ENCODE measurements at regions not wholly inside any gene's neighbourhood (a gene's known extent, or its start where the extent isn't known, plus 50 kb on each side); places are given as distances from the start of the nearest gene placed in this dataset.

- Histone ChIP-seq H3K4me3 (no peak overlapping the region), H3K27ac (no peak overlapping the region), H3K9me3 (no peaks in the 10 kb centered on the region), H3K4me1 (no peaks in the 10 kb centered on the region), H3K27me3 (no peaks in the 10 kb centered on the region), H3K36me3 (no peaks in the 10 kb centered on the region)
- intact Hi-C loops (cut with DNase I) = no loop called here
- no peak for DNase-seq (ENCODE audit: extremely low spot score in 2 of 2)
- TF ChIP-seq CTCF (IDR thresholded peaks at IDR 0.05) (no peak), POLR2A (IDR thresholded peaks at IDR 0.05) (no peak), POLR2AphosphoS5 (IDR thresholded peaks at IDR 0.05; ENCODE audit: insufficient read depth in 1 of 2, low read depth in 1 of 2) (no peak)
These were observed 280.3 kb upstream of the PODXL start for GRCh38 chr7:131836733-131837132.

- Histone ChIP-seq H3K36me3 (no peaks in the 10 kb centered on the region), H3K27me3 (no peaks in the 10 kb centered on the region), H3K4me3 (no peak overlapping the region), H3K4me1 (no peaks in the 10 kb centered on the region), H3K9me3 (no peaks in the 10 kb centered on the region), H3K27ac (no peak overlapping the region)
- intact Hi-C loops (cut with DNase I) = no loop called here
- DNase-seq (ENCODE audit: extremely low spot score in 2 of 2) = no peak
- TF ChIP-seq CTCF (IDR thresholded peaks at IDR 0.05) = no peak
- no peak for TF ChIP-seq POLR2AphosphoS5 (IDR thresholded peaks at IDR 0.05; ENCODE audit: insufficient read depth in 1 of 2, low read depth in 1 of 2)
- TF ChIP-seq POLR2A (IDR thresholded peaks at IDR 0.05) = no peak
These were observed 278.7 kb upstream of the PODXL start for GRCh38 chr7:131835141-131835540.

- no peaks in the 10 kb centered on the region for H3K36me3 ChIP-seq
- no peak overlapping the region for H3K27ac ChIP-seq
- no peaks in the 10 kb centered on the region for H3K4me1 ChIP-seq
- TF ChIP-seq POLR2AphosphoS5 (IDR thresholded peaks at IDR 0.05; ENCODE audit: insufficient read depth in 1 of 2, low read depth in 1 of 2) (no peak), POLR2A (IDR thresholded peaks at IDR 0.05) (no peak), CTCF (IDR thresholded peaks at IDR 0.05) (no peak)
- H3K27me3 ChIP-seq = no peaks in the 10 kb centered on the region
- no peaks in the 10 kb centered on the region for H3K9me3 ChIP-seq
- no peak overlapping the region for H3K4me3 ChIP-seq
- intact Hi-C loops (cut with DNase I) = no loop called here
- no peak for DNase-seq (ENCODE audit: extremely low spot score in 2 of 2)
These were observed 274.3 kb upstream of the PODXL start for GRCh38 chr7:131830681-131831080.

GRCh38 chr7:131829947-131830558 lies 273.6 kb upstream of the PODXL start:
- Histone ChIP-seq H3K27me3 (no peaks in the 10 kb centered on the region), H3K36me3 (no peaks in the 10 kb centered on the region), H3K4me3 (no peak overlapping the region), H3K9me3 (no peaks in the 10 kb centered on the region), H3K4me1 (no peaks in the 10 kb centered on the region), H3K27ac (no peak overlapping the region)
- TF ChIP-seq CTCF (IDR thresholded peaks at IDR 0.05) = no peak
- no peak for TF ChIP-seq POLR2A (IDR thresholded peaks at IDR 0.05)
- no peak for TF ChIP-seq POLR2AphosphoS5 (IDR thresholded peaks at IDR 0.05; ENCODE audit: insufficient read depth in 1 of 2, low read depth in 1 of 2)
- no peak for DNase-seq (ENCODE audit: extremely low spot score in 2 of 2)
- intact Hi-C loops (cut with DNase I) = no loop called here

GRCh38 chr7:131827421-131827820 lies 271.0 kb upstream of the PODXL start:
- no peaks in the 10 kb centered on the region for H3K27me3 ChIP-seq
- H3K9me3 ChIP-seq = no peaks in the 10 kb centered on the region
- no peak overlapping the region for H3K4me3 ChIP-seq
- intact Hi-C loops (cut with DNase I) = no loop called here
- DNase-seq (ENCODE audit: extremely low spot score in 2 of 2) = no peak
- H3K36me3 ChIP-seq = no peaks in the 10 kb centered on the region
- no peaks in the 10 kb centered on the region for H3K4me1 ChIP-seq
- no peak for TF ChIP-seq POLR2A (IDR thresholded peaks at IDR 0.05)
- TF ChIP-seq POLR2AphosphoS5 (IDR thresholded peaks at IDR 0.05; ENCODE audit: insufficient read depth in 1 of 2, low read depth in 1 of 2) = no peak
- TF ChIP-seq CTCF (IDR thresholded peaks at IDR 0.05) = no peak
- no peak overlapping the region for H3K27ac ChIP-seq

Data from vagina (tissue), 2 donors.